ENCODE measurements at regions not wholly inside any gene's neighbourhood (a gene's known extent, or its start where the extent isn't known, plus 50 kb on each side); places are given as distances from the start of the nearest gene placed in this dataset.

- H2AFZ ChIP-seq (ENCODE audit: low read depth, low read length) = no peak overlapping the region
- no peaks in the 10 kb centered on the region for H3K9me3 ChIP-seq (replicated peaks; ENCODE audit: control insufficient read depth, insufficient read depth, low read length)
- POLR2A ChIA-PET = no interaction called here
- no TSS peak for BruUV-seq (replicated peaks)
- H4K20me1 ChIP-seq (replicated peaks; ENCODE audit: control insufficient read depth, extremely low read depth, insufficient read depth, low read length) = no peaks in the 10 kb centered on the region
- FAIRE-seq (no peak), DNase-seq (ENCODE audit: low read depth, low spot score) (no peak)
- CTCF ChIA-PET = no interaction called here
- H3K9ac ChIP-seq (replicated peaks; ENCODE audit: extremely low read depth, insufficient read depth, low read length) = no peak overlapping the region
- no peaks in the 10 kb centered on the region for H3K36me3 ChIP-seq (ENCODE audit: control insufficient read depth in 2 of 2, extremely low read depth in 1 of 2, insufficient read depth in 2 of 2, low read length in 2 of 2)
- no peaks in the 10 kb centered on the region for H3K79me2 ChIP-seq (ENCODE audit: control insufficient read depth, insufficient read depth, low read length)
- no peak overlapping the region for H3K4me3 ChIP-seq (replicated peaks in 1 of 3; ENCODE audit: insufficient read depth in 1 of 3, low read depth in 1 of 3, low read length in 3 of 3)
- intact Hi-C loops (cut with micrococcal nuclease) = no loop called here
- H3K27me3 ChIP-seq (ENCODE audit: control insufficient read depth in 2 of 2, insufficient read depth in 2 of 2, low read length in 2 of 2) = no peaks in the 10 kb centered on the region
- dilution Hi-C loops (cut with MboI; ENCODE audit: extremely low pct_ligation_motif_present, low sequenced_read_pairs) = no loop called here
- no peaks in the 10 kb centered on the region for H3K4me1 ChIP-seq (ENCODE audit: control insufficient read depth, extremely low read depth, insufficient read depth, low read length)
- no peaks in the 10 kb centered on the region for H3K9me1 ChIP-seq (replicated peaks; ENCODE audit: control insufficient read depth, extremely low read depth, insufficient read depth, low read length)
- H3K4me2 ChIP-seq (ENCODE audit: insufficient read depth, low read length) = no peak overlapping the region
- no peak for TF ChIP-seq EZH2 (IDR thresholded peaks at IDR 0.05; ENCODE audit: borderline replicate concordance, low read depth, low read length, severe bottlenecking)
- TF ChIP-seq GATA2 (IDR thresholded peaks at IDR 0.05; ENCODE audit: insufficient read depth, insufficient read length, low read depth, low read length) = no peak
- TF ChIP-seq POLR2AphosphoS5 (IDR thresholded peaks at IDR 0.05; ENCODE audit: insufficient read depth, low read depth, low read length) = no peak
- TF ChIP-seq MYC (IDR thresholded peaks at IDR 0.05; ENCODE audit: low read depth, low read length) = no peak
- no peak for TF ChIP-seq CTCF (IDR thresholded peaks at IDR 0.05; ENCODE audit: extremely low read depth in 1 of 2, insufficient read depth in 1 of 2, low read depth in 1 of 2, low read length in 2 of 2)
- no peak for TF ChIP-seq FOS (IDR thresholded peaks at IDR 0.05; ENCODE audit: borderline replicate concordance, insufficient read depth, low read length)
- no peak for TF ChIP-seq JUN (IDR thresholded peaks at IDR 0.05; ENCODE audit: borderline replicate concordance, insufficient read depth, insufficient read length, low read depth)
- no peak for TF ChIP-seq POLR2A (IDR thresholded peaks at IDR 0.05; ENCODE audit: low read depth, low read length)
- no peak for TF ChIP-seq MAX (IDR thresholded peaks at IDR 0.05; ENCODE audit: insufficient read depth, insufficient read length)
- no peak overlapping the region for H3K27ac ChIP-seq (ENCODE audit: insufficient read depth, low read depth, low read length)
These were observed 962.1 kb downstream of the JRKL start for GRCh38 chr11:97351939-97352338.

All from endothelial cell of umbilical vein (primary cell).